ENCODE measurements at regions not wholly inside any gene's neighbourhood (a gene's known extent, or its start where the extent isn't known, plus 50 kb on each side); places are given as distances from the start of the nearest gene placed in this dataset.
"Not testable (repeated sequence)": the region's sequence is repeated elsewhere in the genome, so short reads cannot be mapped to it uniquely, and the experiment has no call there.

DNA sequence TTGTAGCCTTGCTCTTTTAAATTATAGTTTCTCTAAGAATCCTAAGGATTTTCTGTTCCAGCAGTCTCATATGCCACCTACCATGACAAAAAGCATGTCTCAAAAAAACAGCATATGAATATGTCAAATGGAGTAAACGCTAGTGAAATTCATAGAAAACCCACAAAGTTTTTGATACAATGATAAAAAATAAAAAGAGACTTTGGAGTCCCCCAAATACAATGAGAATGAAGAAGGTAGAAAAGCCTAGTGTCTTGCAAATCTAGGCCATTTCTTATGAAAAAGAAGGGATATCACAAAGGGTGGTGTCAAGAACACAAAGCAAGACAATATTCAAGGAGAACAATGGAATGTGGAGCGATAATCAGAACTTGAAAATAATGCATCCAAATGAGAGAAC is 668.5 kb downstream of the PLOD2 start:
- no peak for DNase-seq

GRCh38 chr3:145517416-145517815 is 643.6 kb downstream of the PLOD2 start:
- DNase-seq, result not testable (repeated sequence)

- DNase-seq, result no peak
These were observed 642.3 kb downstream of the PLOD2 start for GRCh38 chr3:145518639-145519038.

- DNase-seq, result no peak
These were observed 641.5 kb downstream of the PLOD2 start for GRCh38 chr3:145519398-145520047.

- no peak for DNase-seq
These were observed 638.8 kb downstream of the PLOD2 start for GRCh38 chr3:145522179-145522578.

- no peak for DNase-seq
These were observed 637.9 kb downstream of the PLOD2 start for GRCh38 chr3:145522893-145523651.

DNA sequence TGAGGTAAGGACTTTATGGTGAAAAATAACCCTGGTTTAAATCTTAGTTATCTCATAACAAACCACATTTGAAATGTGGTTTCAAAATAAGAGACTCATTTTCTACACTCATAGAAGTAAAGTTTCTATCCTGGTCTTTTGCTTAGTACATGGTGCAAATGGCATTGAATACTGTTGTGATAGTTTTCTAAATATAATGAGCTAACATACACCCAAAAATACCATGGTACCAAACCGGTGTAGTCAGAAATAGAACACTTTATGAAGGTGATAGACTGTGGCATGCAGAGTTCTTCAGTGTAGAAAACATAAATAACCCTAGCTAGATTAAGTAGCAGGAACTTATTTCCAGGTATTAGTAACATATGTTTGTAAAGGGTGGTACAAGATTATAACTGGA is 629.4 kb downstream of the PLOD2 start:
- no peak for DNase-seq

DNA sequence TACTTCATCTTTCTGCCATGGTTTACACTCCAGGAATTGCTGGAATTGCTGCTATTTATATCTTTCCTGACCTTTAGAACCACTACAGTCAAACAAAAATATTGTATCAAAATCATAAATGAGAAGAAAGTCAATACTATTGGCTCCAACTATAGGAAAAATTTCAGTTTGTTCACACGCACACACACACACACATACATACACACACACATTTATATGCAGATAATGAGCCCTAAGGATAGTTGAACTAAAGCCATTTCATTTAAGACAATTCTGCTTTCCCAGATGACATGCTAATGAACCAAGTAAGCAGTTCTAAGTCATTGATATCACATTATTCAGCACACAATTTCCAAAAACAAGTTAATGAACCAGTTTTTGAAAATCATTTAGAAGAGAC is 627.3 kb downstream of the PLOD2 start:
- no peak for DNase-seq

- DNase-seq, result no peak
These were observed 624.5 kb downstream of the PLOD2 start for GRCh38 chr3:145536461-145536860.

DNA sequence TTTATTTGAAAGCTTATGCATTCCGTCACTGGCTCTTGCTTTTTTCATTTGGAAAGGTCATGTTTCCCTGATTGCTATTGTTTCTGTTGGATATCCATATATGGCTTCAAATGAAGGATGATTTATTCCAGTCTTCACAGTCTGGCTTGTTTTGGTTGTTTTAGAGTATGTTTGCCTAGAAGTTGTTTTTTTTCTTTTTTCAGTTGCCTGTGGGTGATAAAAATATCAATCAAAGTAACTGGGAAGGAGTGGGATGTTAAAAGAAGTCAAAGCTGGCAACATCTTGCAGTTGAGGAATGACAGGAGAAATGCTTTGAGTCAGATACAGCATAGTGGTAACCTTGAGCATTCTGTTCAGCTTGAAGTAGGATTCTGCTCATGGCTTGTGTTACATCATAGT is 610.5 kb downstream of the PLOD2 start:
- no peak for DNase-seq

- no peak for DNase-seq
These were observed 603.6 kb downstream of the PLOD2 start for GRCh38 chr3:145557405-145557804.

GRCh38 chr3:145578471-145578870 is 582.5 kb downstream of the PLOD2 start:
- no peak for DNase-seq

DNA sequence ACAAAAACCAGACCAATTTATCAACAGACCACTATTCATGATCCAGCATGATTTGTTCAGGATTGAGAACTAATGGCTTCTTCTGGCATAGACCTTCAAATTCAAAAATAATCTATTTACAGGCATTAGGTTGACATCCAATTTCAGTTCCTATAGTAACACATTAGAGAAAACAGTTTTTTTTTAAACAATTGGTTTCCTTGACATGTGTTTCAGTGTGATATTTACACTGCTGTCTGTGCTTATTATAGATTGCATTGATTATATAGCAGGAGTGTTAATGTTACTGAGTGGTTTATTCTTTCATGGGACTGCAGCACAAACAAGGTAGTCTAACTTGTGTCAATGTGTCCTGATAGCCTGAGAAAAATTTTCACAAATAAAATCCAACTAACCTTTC is 579.3 kb downstream of the PLOD2 start:
- no peak for DNase-seq

DNA sequence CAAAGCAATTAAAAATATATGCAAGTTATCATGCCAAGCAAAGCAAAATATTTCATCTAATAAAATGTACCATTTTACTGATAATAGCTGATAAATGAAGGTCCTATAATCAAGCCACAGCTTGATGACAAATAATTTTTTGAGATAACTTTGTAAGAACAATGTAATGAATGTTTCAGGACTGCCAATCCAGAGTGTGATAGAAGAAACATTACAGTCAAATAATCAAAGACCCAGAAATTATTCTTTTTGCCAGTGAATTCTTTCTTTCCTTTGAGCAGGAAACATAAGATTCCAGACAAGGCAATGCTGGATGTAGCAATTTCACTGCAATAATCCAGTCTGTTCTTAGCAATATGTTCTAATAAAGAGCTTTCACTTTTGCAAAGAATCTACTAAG is 556.1 kb downstream of the PLOD2 start:
- DNase-seq, result no peak

DNA sequence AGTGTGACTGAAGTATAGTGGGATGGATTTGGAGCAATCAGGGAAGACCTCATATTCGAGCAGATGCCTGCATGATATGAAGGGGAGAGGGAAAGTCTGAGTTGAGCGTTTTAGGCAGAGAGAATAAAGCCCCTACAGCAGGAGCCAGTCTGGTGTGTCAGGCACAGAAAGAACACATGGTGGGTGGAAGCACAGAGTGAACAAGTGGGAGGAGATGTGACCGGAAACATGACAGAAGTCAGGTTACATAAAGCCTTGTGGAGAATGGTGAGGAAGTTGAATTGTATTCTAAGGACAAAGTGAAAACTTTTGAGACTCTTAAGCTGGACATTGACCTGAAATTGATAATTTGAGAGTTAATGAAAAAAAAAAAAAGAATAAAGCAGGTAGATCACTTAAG is 541.0 kb downstream of the PLOD2 start:
- no peak for DNase-seq

GRCh38 chr3:145620486-145620885 is 540.5 kb downstream of the PLOD2 start:
- no peak for DNase-seq

- DNase-seq, result no peak
These were observed 537.6 kb downstream of the PLOD2 start for GRCh38 chr3:145623349-145623748.

DNA sequence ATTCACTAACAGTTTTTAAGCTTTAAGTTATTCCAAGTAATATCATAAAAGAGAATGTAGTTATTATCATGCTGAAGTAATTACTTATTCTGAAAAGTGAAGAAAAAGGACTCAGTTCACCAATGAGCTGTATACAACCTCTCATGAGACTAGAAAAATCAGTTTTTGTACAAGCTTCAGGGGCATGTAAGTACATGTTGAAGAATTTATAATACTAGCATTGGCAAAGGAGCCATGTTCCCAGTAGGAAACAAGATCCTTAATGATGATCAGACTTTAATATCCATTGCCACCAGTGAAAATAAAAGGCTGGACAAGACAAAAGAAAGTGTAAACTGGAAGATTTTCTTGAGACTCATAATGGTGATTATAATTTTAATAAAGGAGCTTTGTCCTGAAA is 532.8 kb downstream of the PLOD2 start:
- no peak for DNase-seq

GRCh38 chr3:145637105-145637504 is 523.9 kb downstream of the PLOD2 start:
- no peak for DNase-seq

GRCh38 chr3:145639003-145639606 is 521.9 kb downstream of the PLOD2 start:
- DNase-seq, result no peak

DNA sequence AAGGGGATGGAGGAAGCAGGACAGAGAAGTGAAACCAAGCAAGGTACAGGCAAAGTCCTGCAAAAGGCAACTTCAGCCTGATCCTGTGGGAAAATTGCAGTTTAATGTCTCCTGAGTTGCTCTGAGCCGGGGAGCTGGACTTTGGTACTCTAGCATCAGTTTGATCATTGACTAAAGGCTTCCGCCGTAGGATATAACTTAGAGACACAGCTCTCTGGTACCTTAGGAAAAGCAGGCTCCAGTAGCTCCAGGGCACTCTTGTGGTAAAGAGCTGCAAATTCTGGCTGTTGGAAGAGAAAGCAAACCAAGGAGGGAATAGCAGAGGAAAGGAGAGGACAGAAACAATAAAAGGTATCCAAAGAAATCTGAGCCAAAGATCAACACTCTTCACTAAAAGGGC is 521.1 kb downstream of the PLOD2 start:
- DNase-seq, result no peak

- no peak for DNase-seq
These were observed 512.6 kb downstream of the PLOD2 start for GRCh38 chr3:145648396-145648795.

DNA sequence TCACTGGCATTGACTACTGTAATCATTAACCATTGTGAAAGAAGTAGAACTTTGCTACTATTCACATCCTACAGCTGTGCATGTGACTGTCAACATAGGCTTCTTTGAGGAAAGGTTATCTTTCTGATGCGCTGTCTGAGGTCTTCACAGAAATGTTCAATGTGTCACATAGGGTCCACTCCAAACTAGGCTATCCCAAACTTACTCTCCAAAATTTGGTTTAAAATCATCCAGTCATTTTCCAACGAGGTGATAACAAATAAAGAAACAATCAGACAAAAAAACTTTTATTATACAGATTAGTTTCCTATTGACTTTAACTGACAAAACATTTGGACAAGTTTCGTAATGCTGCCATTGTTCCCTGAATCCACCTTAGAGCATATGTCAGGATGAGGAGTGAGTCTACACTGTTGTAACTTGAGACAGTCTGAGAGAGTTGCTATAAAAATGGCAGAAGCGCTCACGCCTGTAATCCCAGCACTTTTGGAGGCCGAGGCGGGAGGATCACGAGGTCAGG is 511.6 kb downstream of the PLOD2 start:
- no peak for DNase-seq

DNA sequence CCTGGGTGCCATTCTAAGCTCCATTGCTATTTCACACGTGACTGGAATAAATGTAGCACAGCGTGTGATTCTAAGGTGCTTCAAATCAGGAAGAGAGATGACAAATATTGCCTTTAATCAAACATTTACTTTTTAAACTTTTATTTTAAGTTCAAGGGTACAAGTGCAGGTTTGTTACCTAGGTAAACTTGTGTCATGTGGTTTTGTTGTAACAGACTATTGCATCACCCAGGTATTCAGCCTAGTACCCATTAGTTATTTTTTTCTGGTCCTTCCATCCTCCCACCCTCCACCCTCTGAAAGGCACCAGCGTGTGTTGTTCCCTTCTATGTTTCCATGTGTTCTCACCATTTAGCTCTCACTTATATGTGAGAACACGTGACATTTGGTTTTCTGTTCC is 510.8 kb downstream of the PLOD2 start:
- no peak for DNase-seq
